Stomach (tissue), 4 donors: ENCODE measurements at regions not wholly inside any gene's neighbourhood (a gene's known extent, or its start where the extent isn't known, plus 50 kb on each side); places are given as distances from the start of the nearest gene placed in this dataset.

Experiments
- CTCF ChIP-seq, 7 experiments: fragments of 450-650 bp in 4 of 7; fragments of 200-600 bp in 3 of 7; sonication (generic) in 3 of 7; IDR thresholded peaks; one replicate each; pipeline ENCODE4 v1.5.1; 2016 to 2019; ENCODE audit warnings: antibody characterized with exemption in 7 of 7, control low read depth in 2 of 7, mild to moderate bottlenecking in 1 of 7
- POLR2A ChIP-seq, 4 donors: fragments of 450-650 bp; IDR thresholded peaks; one replicate each; pipeline ENCODE4 v1.6.1; 2016; ENCODE audit warnings: antibody characterized with exemption in 4 of 4, control low read depth in 2 of 4, mild to moderate bottlenecking in 1 of 4, moderate library complexity in 1 of 4

- TF ChIP-seq POLR2A (IDR thresholded peaks at IDR 0.05) (no peak), CTCF (IDR thresholded peaks at IDR 0.05) (no peak)
Measured at GRCh38 chr9:102482776-102483175, 512.4 kb upstream of the CYLC2 start.
